ENCODE measurements at regions not wholly inside any gene's neighbourhood (a gene's known extent, or its start where the extent isn't known, plus 50 kb on each side); places are given as distances from the start of the nearest gene placed in this dataset.

DNA sequence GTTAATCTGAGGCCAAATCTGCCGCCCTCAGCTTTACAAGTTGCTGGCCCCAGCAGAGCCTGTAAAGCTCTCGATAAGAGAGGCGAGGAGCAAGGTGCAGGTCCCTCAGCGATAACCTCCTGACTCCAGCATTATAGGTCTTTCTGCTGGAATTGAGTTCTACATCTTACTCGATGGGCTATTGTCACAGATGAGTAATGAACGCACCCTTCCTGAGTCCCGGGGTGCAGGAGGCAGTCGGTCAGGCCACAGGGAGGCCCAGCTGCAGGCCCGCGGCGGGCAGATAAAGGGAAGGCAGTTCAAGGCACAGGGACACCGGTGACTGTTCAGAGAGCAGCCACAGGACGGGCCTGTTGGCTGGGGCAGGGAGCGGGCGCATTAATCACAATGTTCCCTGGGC, 157.6 kb upstream of the OBI1 start:
- WGBS, 3 donors: 78 to 83% (median 79%) methylated on average over 15 of the region's 15 CpGs
- intact Hi-C loops (cut with DNase I): no loop called here
- ATAC-seq (no peak), DNase-seq (no peak)
- no peak overlapping the region for H3K4me3 ChIP-seq
- H3K27ac ChIP-seq: no peak overlapping the region
- no peaks in the 10 kb centered on the region for H3K36me3 ChIP-seq (ENCODE audit: insufficient read depth in 1 of 2, low read depth in 1 of 2)
- no peaks in the 10 kb centered on the region for H3K9me3 ChIP-seq
- no peaks in the 10 kb centered on the region for H3K4me1 ChIP-seq
- TF ChIP-seq, protein P1, sequence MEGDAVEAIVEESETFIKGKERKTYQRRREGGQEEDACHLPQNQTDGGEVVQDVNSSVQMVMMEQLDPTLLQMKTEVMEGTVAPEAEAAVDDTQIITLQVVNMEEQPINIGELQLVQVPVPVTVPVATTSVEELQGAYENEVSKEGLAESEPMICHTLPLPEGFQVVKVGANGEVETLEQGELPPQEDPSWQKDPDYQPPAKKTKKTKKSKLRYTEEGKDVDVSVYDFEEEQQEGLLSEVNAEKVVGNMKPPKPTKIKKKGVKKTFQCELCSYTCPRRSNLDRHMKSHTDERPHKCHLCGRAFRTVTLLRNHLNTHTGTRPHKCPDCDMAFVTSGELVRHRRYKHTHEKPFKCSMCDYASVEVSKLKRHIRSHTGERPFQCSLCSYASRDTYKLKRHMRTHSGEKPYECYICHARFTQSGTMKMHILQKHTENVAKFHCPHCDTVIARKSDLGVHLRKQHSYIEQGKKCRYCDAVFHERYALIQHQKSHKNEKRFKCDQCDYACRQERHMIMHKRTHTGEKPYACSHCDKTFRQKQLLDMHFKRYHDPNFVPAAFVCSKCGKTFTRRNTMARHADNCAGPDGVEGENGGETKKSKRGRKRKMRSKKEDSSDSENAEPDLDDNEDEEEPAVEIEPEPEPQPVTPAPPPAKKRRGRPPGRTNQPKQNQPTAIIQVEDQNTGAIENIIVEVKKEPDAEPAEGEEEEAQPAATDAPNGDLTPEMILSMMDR (IDR thresholded peaks at IDR 0.05): no peak
- peaks cover 0 to 3% (median 0%) of the 10 kb centered on the region in 3 donors for H3K27me3 ChIP-seq (ENCODE audit: insufficient read depth in 3 of 3, low read length in 2 of 3)

DNA sequence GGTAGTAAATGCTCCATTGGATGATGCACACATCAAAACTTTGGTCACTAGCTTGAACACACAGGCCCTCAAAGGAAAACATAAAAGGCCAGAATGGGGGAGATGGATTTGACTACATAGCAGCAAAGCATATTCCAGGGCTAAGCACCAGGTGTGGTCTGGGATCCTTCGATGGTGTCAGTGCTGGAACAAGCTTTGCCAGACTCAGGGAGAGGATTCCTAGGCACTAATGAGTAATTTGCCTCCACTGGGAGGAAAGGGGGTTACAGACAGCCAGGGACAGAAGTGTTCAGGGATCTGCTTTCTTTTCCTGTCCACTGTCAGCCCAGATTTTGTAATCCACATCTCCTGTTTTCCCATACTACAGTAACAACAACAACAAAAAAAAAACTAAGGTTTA, 157.2 kb upstream of the OBI1 start:
- no peak for DNase-seq
- Histone ChIP-seq H3K27me3 (ENCODE audit: insufficient read depth in 3 of 3, low read length in 2 of 3) (peaks cover 0 to 3% (median 0%) of the 10 kb centered on the region in 3 donors), H3K4me1 (no peaks in the 10 kb centered on the region), H3K36me3 (ENCODE audit: insufficient read depth in 1 of 2, low read depth in 1 of 2) (no peaks in the 10 kb centered on the region), H3K4me3 (no peak overlapping the region), H3K27ac (no peak overlapping the region), H3K9me3 (no peaks in the 10 kb centered on the region)
- intact Hi-C loops (cut with DNase I): no loop called here
- 33 to 62% (median 56%) methylated on average over 1 of the region's 1 CpG for WGBS, 3 donors
- TF ChIP-seq, protein P1 (IDR thresholded peaks at IDR 0.05): no peak
- no peak for ATAC-seq

DNA sequence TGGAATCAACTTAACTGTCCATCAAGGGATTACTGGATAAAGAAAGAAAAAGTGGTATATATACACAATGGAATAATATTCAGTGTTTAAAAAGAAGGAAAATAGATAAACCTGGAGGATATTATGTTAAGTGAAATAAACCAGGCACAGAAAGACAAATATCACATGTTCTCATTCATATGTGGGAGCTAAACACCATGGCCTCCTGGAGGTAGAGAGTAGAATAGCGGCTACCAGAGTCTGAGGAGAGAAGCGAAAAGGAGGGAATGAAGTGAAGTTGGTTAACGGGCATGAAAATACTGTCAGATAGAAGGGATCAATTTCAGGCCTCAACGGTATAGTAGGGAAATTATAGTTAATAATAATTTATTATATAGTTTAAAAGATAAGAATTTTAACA, 147.5 kb upstream of the OBI1 start:
- intact Hi-C loops (cut with DNase I): no loop called here
- H3K27me3 ChIP-seq (ENCODE audit: insufficient read depth in 3 of 3, low read length in 2 of 3): no peaks in the 10 kb centered on the region
- no peak overlapping the region for H3K4me3 ChIP-seq
- no peak overlapping the region for H3K27ac ChIP-seq
- no peaks in the 10 kb centered on the region for H3K36me3 ChIP-seq (ENCODE audit: insufficient read depth in 1 of 2, low read depth in 1 of 2)
- no peaks in the 10 kb centered on the region for H3K4me1 ChIP-seq
- WGBS, 3 donors: 60 to 66% (median 61%) methylated on average over 4 of the region's 4 CpGs
- H3K9me3 ChIP-seq: no peaks in the 10 kb centered on the region
- no peak for ATAC-seq
- TF ChIP-seq, protein P1 (IDR thresholded peaks at IDR 0.05): no peak
- DNase-seq: no peak

DNA sequence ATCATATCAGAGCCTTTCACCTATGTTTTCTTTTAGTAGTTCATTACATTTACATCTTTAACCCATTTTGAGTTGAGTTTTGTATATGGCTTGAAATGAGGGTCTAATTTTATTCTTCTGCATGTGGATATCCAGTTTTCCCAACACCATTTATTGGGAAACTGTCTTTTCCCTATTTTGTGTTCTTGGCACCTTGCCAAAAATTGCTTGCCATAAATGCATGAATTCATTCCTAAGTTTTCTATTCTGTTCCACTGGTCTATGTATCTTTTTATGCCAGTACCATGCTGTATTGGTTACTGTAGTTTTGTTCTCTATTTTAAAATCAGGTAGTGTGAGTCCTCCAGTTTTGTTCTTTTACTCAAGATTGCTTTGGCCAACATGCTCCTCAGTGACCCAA, 144.0 kb upstream of the OBI1 start:
- Histone ChIP-seq H3K4me3 (no peak overlapping the region), H3K4me1 (no peaks in the 10 kb centered on the region), H3K27ac (no peak overlapping the region), H3K27me3 (ENCODE audit: insufficient read depth in 3 of 3, low read length in 2 of 3) (no peaks in the 10 kb centered on the region), H3K9me3 (no peaks in the 10 kb centered on the region), H3K36me3 (ENCODE audit: insufficient read depth in 1 of 2, low read depth in 1 of 2) (no peaks in the 10 kb centered on the region)
- DNase-seq (no peak), ATAC-seq (no peak)
- intact Hi-C loops (cut with DNase I): no loop called here
- TF ChIP-seq, protein P1 (IDR thresholded peaks at IDR 0.05): no peak

DNA sequence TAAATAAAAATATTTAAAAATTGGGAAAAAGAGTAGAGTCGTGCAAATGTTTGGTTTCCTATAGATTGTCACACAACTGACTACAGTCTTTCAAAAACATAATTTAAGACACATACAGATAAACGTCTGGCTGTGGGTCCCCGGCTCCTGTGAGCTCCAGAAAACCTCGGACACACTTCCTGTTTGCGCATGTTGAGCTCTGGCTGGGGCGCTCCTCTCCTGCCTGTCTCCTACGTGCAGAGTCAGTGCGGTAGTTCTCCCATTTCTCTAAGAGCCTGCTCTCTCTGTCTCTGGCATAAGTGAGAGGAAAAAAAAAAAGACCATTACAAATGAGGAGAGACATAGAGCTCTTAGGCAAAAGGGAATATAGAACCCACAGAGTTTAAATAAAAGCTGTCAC, 128.2 kb upstream of the OBI1 start:
- intact Hi-C loops (cut with DNase I): no loop called here
- no peak for DNase-seq

More for the DNA sequence above, 128.2 kb upstream of the OBI1 start:
- no peaks in the 10 kb centered on the region for H3K36me3 ChIP-seq (ENCODE audit: insufficient read depth in 1 of 2, low read depth in 1 of 2)
- H3K4me3 ChIP-seq: no peak overlapping the region
- no peak overlapping the region for H3K27ac ChIP-seq
- no peak for ATAC-seq
- TF ChIP-seq, protein P1 (IDR thresholded peaks at IDR 0.05): no peak
- peaks cover 0 to 2% (median 0%) of the 10 kb centered on the region in 3 donors for H3K27me3 ChIP-seq (ENCODE audit: insufficient read depth in 3 of 3, low read length in 2 of 3)
- no peaks in the 10 kb centered on the region for H3K9me3 ChIP-seq
- H3K4me1 ChIP-seq: no peaks in the 10 kb centered on the region
- WGBS, 3 donors: 27 to 33% (median 28%) methylated on average over 8 of the region's 8 CpGs
